Endothelial cell (in vitro differentiated cells): ENCODE measurements at regions not wholly inside any gene's neighbourhood (a gene's known extent, or its start where the extent isn't known, plus 50 kb on each side); places are given as distances from the start of the nearest gene placed in this dataset.
"Not testable (repeated sequence)": the region's sequence is repeated elsewhere in the genome, so short reads cannot be mapped to it uniquely, and the experiment has no call there.

Experiments used
- DNase-seq: peaks from one replicate; pipeline ENCODE4 v3.0.0; 2021; ENCODE audit warnings: low spot score
- H3K27ac Mint-ChIP-seq: one replicate; pipeline ENCODE4 v1.8.0; 2021; ENCODE audit warnings: mixed read lengths, inconsistent platforms; ENCODE audit not compliant: unreplicated experiment
- H3K27me3 Mint-ChIP-seq: one replicate; pipeline ENCODE4 v1.8.0; 2021; ENCODE audit warnings: mild to moderate bottlenecking, moderate library complexity, mixed read lengths, inconsistent platforms; ENCODE audit not compliant: unreplicated experiment
- H3K36me3 Mint-ChIP-seq: one replicate; pipeline ENCODE4 v1.8.0; 2021; ENCODE audit warnings: mild to moderate bottlenecking, low read depth, mixed read lengths, inconsistent platforms; ENCODE audit not compliant: unreplicated experiment
- H3K4me1 Mint-ChIP-seq: one replicate; pipeline ENCODE4 v1.8.0; 2021; ENCODE audit warnings: mild to moderate bottlenecking, mixed read lengths, inconsistent platforms; ENCODE audit not compliant: unreplicated experiment
- H3K4me3 Mint-ChIP-seq: one replicate; pipeline ENCODE4 v1.8.0; 2021; ENCODE audit warnings: mild to moderate bottlenecking, mixed read lengths, inconsistent platforms; ENCODE audit not compliant: unreplicated experiment
- H3K9me3 Mint-ChIP-seq: one replicate; pipeline ENCODE4 v1.8.0; 2021; ENCODE audit warnings: mixed read lengths, inconsistent platforms; ENCODE audit not compliant: unreplicated experiment
- CTCF ChIP-seq: fragments of 200-600 bp; sonication (generic); IDR thresholded peaks from one replicate; pipeline ENCODE4 v1.5.0; 2021; ENCODE audit warnings: antibody characterized with exemption; ENCODE audit not compliant: unreplicated experiment

GRCh38 chr5:85375525-85375924 is 990.8 kb upstream of the EDIL3 start:
- TF ChIP-seq CTCF = no peak
- no peaks in the 10 kb centered on the region for H3K4me1 Mint-ChIP-seq
- no peak overlapping the region for H3K4me3 Mint-ChIP-seq
- H3K9me3 Mint-ChIP-seq = no peaks in the 10 kb centered on the region
- no peak overlapping the region for H3K27ac Mint-ChIP-seq
- H3K36me3 Mint-ChIP-seq = no peaks in the 10 kb centered on the region
- no peak for DNase-seq
- no peaks in the 10 kb centered on the region for H3K27me3 Mint-ChIP-seq

- no peaks in the 10 kb centered on the region for H3K9me3 Mint-ChIP-seq
- no peak for DNase-seq
- peaks cover 2% of the 10 kb centered on the region for H3K27me3 Mint-ChIP-seq
- H3K4me1 Mint-ChIP-seq = no peaks in the 10 kb centered on the region
- no peak overlapping the region for H3K27ac Mint-ChIP-seq
- TF ChIP-seq CTCF = no peak
- no peaks in the 10 kb centered on the region for H3K36me3 Mint-ChIP-seq
- H3K4me3 Mint-ChIP-seq = no peak overlapping the region
Observed at GRCh38 chr5:85388770-85389169, 1004.1 kb upstream of the EDIL3 start.

GRCh38 chr5:85392309-85392708 is 1007.6 kb upstream of the EDIL3 start:
- H3K27ac Mint-ChIP-seq, H3K4me1 Mint-ChIP-seq, H3K27me3 Mint-ChIP-seq, DNase-seq, H3K4me3 Mint-ChIP-seq, H3K9me3 Mint-ChIP-seq, H3K36me3 Mint-ChIP-seq: not testable (repeated sequence)

- Mint-ChIP-seq H3K27me3 (no peaks in the 10 kb centered on the region), H3K27ac (no peak overlapping the region), H3K4me1 (no peaks in the 10 kb centered on the region), H3K9me3 (no peaks in the 10 kb centered on the region), H3K36me3 (no peaks in the 10 kb centered on the region), H3K4me3 (no peak overlapping the region)
- TF ChIP-seq CTCF = no peak
- DNase-seq = no peak
Observed at GRCh38 chr5:85395526-85395925, 1010.8 kb upstream of the EDIL3 start.

- no peaks in the 10 kb centered on the region for H3K27me3 Mint-ChIP-seq
- H3K9me3 Mint-ChIP-seq = no peaks in the 10 kb centered on the region
- DNase-seq = no peak
- no peak overlapping the region for H3K27ac Mint-ChIP-seq
- H3K4me3 Mint-ChIP-seq = no peak overlapping the region
- no peak for TF ChIP-seq CTCF
- no peaks in the 10 kb centered on the region for H3K36me3 Mint-ChIP-seq
- H3K4me1 Mint-ChIP-seq = no peaks in the 10 kb centered on the region
Observed at GRCh38 chr5:85397451-85397850, 1012.8 kb upstream of the EDIL3 start.

- H3K4me1 Mint-ChIP-seq = no peaks in the 10 kb centered on the region
- H3K36me3 Mint-ChIP-seq = peaks cover 5% of the 10 kb centered on the region
- H3K4me3 Mint-ChIP-seq = no peak overlapping the region
- H3K27me3 Mint-ChIP-seq = peaks cover 4% of the 10 kb centered on the region
- DNase-seq = no peak
- H3K9me3 Mint-ChIP-seq = peaks cover 7% of the 10 kb centered on the region
- TF ChIP-seq CTCF = no peak
- no peak overlapping the region for H3K27ac Mint-ChIP-seq
Observed at GRCh38 chr5:85428426-85428934, 1043.8 kb upstream of the EDIL3 start.

GRCh38 chr5:85431726-85432125 is 1047.0 kb upstream of the EDIL3 start:
- not testable (repeated sequence) for H3K27ac Mint-ChIP-seq, H3K27me3 Mint-ChIP-seq, H3K4me1 Mint-ChIP-seq, DNase-seq, H3K4me3 Mint-ChIP-seq, H3K36me3 Mint-ChIP-seq, H3K9me3 Mint-ChIP-seq
